ENCODE measurements at regions not wholly inside any gene's neighbourhood (a gene's known extent, or its start where the extent isn't known, plus 50 kb on each side); places are given as distances from the start of the nearest gene placed in this dataset.
"Not testable (repeated sequence)": the region's sequence is repeated elsewhere in the genome, so short reads cannot be mapped to it uniquely, and the experiment has no call there.

DNA sequence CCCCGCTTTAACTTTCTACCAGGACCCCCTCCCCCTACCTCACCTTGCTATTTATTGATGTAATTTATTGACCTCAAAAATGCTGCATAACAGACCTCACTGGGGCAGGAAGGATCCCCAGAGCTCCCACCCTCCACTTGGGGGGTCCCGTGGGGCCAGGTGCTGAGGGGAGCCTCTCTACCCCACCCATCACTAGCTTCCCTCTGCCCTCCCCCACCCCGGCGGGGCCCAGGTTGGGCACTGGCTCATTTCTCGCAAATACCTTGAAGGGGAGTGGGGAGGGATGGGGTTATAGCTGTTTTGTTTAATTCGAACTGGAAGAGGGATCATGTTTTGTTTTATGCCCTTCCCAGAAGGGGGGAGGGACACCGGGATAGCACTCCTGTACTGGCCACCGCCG lies 125.8 kb downstream of the KLHL28 start:
- TF ChIP-seq, protein P1, sequence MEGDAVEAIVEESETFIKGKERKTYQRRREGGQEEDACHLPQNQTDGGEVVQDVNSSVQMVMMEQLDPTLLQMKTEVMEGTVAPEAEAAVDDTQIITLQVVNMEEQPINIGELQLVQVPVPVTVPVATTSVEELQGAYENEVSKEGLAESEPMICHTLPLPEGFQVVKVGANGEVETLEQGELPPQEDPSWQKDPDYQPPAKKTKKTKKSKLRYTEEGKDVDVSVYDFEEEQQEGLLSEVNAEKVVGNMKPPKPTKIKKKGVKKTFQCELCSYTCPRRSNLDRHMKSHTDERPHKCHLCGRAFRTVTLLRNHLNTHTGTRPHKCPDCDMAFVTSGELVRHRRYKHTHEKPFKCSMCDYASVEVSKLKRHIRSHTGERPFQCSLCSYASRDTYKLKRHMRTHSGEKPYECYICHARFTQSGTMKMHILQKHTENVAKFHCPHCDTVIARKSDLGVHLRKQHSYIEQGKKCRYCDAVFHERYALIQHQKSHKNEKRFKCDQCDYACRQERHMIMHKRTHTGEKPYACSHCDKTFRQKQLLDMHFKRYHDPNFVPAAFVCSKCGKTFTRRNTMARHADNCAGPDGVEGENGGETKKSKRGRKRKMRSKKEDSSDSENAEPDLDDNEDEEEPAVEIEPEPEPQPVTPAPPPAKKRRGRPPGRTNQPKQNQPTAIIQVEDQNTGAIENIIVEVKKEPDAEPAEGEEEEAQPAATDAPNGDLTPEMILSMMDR (IDR thresholded peaks at IDR 0.05) = not testable (repeated sequence)
- TF ChIP-seq POLR2AphosphoS5, POLR2A (IDR thresholded peaks at IDR 0.05): not testable (repeated sequence)

Measured in prostate gland (tissue), 2 donors.